LNCAP (cell line): ENCODE measurements at regions not wholly inside any gene's neighbourhood (a gene's known extent, or its start where the extent isn't known, plus 50 kb on each side); places are given as distances from the start of the nearest gene placed in this dataset.

Experiments
- CTCF ChIP-seq: fragments of 450-650 bp; IDR thresholded peaks from 2 replicates; pipeline ENCODE4 v1.5.1; 2017; ENCODE audit warnings: mild to moderate bottlenecking

- no peak for TF ChIP-seq CTCF
Measured at GRCh38 chr2:18433872-18434271, 126.6 kb downstream of the RDH14 start.

DNA sequence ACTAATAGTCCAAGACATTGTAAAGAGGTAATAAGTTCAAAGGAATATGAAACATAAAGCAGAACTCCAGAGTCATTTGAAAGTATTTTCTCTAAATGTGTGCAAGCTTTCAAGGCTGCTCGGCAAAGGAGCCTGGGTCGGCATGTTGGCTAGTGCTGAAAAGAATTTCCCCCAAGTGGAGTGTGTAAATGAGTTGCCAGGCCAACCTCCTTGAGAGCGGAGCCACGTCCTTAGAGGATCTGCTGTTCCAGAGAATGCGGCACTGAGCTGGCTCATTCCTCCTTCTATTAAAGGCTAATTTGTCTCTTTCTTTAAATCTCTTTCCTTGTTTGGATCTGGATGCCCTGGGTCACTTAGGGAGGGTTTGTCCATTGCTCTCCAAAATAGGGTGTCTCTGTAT lies 127.5 kb downstream of the RDH14 start:
- no peak for TF ChIP-seq CTCF

DNA sequence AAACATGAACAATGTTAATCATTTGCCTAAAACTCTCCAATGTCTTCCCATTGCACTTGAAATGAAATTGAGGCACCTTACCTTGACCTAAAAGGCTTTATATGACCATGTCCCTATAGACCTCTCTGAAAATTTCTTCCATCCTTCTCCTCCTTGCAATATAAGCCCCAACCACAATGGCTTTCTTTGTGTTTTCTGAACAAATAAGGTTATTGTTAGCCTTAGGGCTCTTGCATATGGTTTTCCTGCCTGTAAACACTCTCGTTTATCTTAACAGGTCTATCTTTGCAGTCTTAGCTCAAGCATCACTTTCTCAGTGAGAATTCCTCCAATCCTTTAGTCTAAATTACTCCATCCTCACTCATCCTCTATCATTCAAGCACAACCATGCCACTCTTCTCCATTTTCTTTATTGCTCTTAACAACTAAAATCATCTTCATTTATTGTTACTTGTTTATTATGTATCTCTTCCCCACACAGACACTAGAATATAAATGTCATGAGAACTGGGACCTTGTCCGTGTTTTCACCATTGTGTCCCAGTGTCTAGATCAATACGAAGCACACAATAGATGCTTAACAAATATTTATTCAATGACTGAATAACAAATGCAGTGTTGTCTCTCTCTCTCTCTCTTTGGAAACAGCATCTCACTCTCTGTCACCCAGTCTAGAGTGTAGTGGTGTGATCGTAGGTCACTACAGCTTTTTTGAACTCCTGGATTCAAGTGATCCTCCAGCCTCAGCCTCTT lies 129.3 kb downstream of the RDH14 start:
- no peak for TF ChIP-seq CTCF

DNA sequence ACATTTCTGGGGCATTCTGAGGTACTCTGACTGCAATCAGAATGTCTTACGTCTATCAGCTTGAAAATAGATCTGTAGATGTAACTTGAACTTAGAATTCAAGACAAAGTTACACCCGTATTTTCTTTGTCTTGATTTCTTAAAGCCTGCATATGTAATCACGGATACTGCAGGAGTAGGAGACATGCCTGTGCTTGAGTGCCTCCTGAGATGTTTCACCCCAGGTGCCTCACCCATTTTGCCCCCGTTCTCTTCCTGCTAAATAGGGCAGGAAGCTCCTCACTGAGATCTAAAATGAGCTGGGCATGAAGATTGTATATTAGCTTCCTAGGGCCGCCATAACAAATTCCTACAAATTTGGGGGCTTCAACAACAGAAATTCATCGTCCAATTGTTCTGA lies 131.9 kb downstream of the RDH14 start:
- no peak for TF ChIP-seq CTCF

DNA sequence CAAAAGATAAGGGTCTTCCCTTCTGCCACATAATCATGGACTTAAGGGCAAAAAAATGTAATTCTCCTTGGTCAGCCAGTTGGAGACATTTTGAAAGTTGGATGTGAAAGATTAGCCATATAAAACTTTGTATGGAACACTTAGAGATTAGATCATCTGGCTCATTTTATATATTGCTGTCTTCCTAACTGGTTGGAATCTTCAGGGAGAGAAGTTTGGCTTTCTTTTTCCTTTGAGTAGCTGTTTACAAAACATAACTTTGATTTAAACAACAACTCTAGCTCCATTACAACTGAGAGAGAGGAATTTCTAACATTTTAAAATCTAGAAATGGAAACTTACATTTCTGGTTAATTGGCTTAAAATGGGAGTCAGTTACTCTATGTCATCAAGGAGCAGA lies 132.7 kb downstream of the RDH14 start:
- no peak for TF ChIP-seq CTCF

DNA sequence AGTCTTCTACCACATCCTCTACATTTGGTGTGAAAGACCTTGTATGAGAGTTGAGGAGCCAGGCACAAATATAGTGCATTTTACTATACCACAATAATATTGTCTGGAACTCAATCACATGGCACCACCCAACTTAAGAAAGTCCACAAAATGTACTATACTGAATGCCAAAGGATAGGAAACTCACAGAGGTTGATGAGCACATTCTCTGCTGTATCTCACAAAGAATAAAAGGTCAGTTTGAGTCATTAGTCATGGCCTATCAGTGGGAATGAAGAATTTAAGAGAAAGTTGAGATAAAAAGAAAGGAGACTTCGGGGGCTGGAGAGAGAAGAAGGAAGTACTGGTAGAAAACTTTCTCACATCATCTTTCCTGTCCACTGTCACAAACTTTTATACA lies 134.3 kb downstream of the RDH14 start:
- no peak for TF ChIP-seq CTCF

DNA sequence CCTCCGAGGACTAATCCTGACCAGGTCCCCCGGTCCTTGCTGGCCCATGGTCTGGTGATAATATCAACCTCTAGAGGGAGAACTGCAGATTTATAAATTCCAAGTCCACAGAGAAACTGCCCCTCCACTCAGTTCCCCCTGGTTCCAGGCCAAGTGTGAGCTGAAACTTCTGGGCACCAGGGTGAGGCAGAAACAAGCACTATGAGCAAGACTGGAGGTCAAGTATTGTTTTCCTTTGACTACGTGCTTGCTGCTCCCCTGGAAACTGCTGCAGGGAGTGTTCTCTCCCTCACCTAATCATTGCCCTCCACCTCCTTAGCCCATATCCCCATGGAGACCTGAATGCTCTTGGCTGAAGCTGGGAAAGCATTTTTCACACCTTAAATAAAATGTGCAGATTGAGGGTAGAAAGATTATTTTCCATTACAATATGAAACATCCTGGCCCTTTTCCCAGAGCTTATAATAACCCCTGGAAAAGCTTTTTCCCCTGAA lies 135.2 kb downstream of the RDH14 start:
- no peak for TF ChIP-seq CTCF

GRCh38 chr2:18423636-18424035 lies 136.8 kb downstream of the RDH14 start:
- TF ChIP-seq CTCF, result no peak
